Amniotic stem cell (primary cell): ENCODE measurements at regions not wholly inside any gene's neighbourhood (a gene's known extent, or its start where the extent isn't known, plus 50 kb on each side); places are given as distances from the start of the nearest gene placed in this dataset.

ENCODE experiments used
- DNase-seq: peaks from one replicate; lab custom pipeline; 2025; lab: John Stamatoyannopoulos, UW

- DNase-seq = no peak
These were observed 84.3 kb downstream of the MCFD2 start for GRCh38 chr2:46831051-46831868.

GRCh38 chr2:46829231-46829995, 86.2 kb downstream of the MCFD2 start:
- DNase-seq = no peak

GRCh38 chr2:46828491-46829230, 86.9 kb downstream of the MCFD2 start:
- DNase-seq = no peak

- no peak for DNase-seq
These were observed 87.5 kb downstream of the MCFD2 start for GRCh38 chr2:46828135-46828438.

- no peak for DNase-seq
These were observed 88.1 kb downstream of the MCFD2 start for GRCh38 chr2:46827274-46828134.

GRCh38 chr2:46826569-46827245, 88.9 kb downstream of the MCFD2 start:
- DNase-seq = no peak

GRCh38 chr2:46825939-46826568, 89.6 kb downstream of the MCFD2 start:
- DNase-seq = no peak

- no peak for DNase-seq
These were observed 90.2 kb downstream of the MCFD2 start for GRCh38 chr2:46825231-46825938.

GRCh38 chr2:46824611-46825010, 91.0 kb downstream of the MCFD2 start:
- DNase-seq = no peak

GRCh38 chr2:46821600-46821999, 94.0 kb downstream of the MCFD2 start:
- no peak for DNase-seq

- no peak for DNase-seq
These were observed 96.8 kb downstream of the MCFD2 start for GRCh38 chr2:46818819-46819218.

- no peak for DNase-seq
These were observed 97.4 kb downstream of the MCFD2 start for GRCh38 chr2:46818141-46818621.

GRCh38 chr2:46816846-46817726, 98.5 kb downstream of the MCFD2 start:
- DNase-seq = no peak

GRCh38 chr2:46816151-46816845, 99.3 kb downstream of the MCFD2 start:
- DNase-seq = no peak

- DNase-seq = no peak
These were observed 100.3 kb downstream of the MCFD2 start for GRCh38 chr2:46815121-46815802.

GRCh38 chr2:46814160-46814961, 101.2 kb downstream of the MCFD2 start:
- no peak for DNase-seq

- DNase-seq = no peak
These were observed 101.9 kb downstream of the MCFD2 start for GRCh38 chr2:46813680-46814079.
